SK-N-SH (cell line): ENCODE measurements at regions not wholly inside any gene's neighbourhood (a gene's known extent, or its start where the extent isn't known, plus 50 kb on each side); places are given as distances from the start of the nearest gene placed in this dataset.

Experiments used
- EZH2phosphoT487 ChIP-seq: fragments of 200-600 bp; sonication (generic); IDR thresholded peaks from 2 replicates; pipeline ENCODE4 v1.6.1; 2017; ENCODE audit warnings: low read depth, mixed run types, mild to moderate bottlenecking, antibody characterized with exemption, moderate library complexity, borderline replicate concordance
- POLR2AphosphoS5 ChIP-seq: IDR thresholded peaks from 2 replicates; pipeline ENCODE4 v1.6.1; 2012; ENCODE audit warnings: low read depth, low read length
- RAD21 ChIP-seq: IDR thresholded peaks from 2 replicates; pipeline ENCODE4 v1.6.1; 2012; ENCODE audit warnings: mild to moderate bottlenecking, low read length
- RCOR1 ChIP-seq: fragments of 150-350 bp; IDR thresholded peaks from 2 replicates; pipeline ENCODE4 v1.6.1; 2017; ENCODE audit warnings: antibody characterized with exemption, low read length
- SMC3 ChIP-seq: IDR thresholded peaks from 2 replicates; pipeline ENCODE4 v1.6.1; 2012; ENCODE audit warnings: low read depth, low read length, improper control_type of control experiment
- YY1 ChIP-seq: IDR thresholded peaks from 2 replicates; pipeline ENCODE4 v1.4.0; 2012; ENCODE audit warnings: low read depth, mild to moderate bottlenecking
- TF ChIP-seq, protein P1 (sequence below): fragments of 200-600 bp; sonication (generic); IDR thresholded peaks from 2 replicates; pipeline ENCODE4 v1.6.1; 2017; ENCODE audit warnings: antibody characterized with exemption, mild to moderate bottlenecking, moderate library complexity
- TF ChIP-seq, protein P2 (sequence below): IDR thresholded peaks from 2 replicates; pipeline ENCODE4 v1.6.1; 2012; ENCODE audit warnings: mild to moderate bottlenecking, low read depth, low read length, moderate library complexity
- TF ChIP-seq, protein P3 (sequence below): IDR thresholded peaks from 2 replicates; pipeline ENCODE4 v1.4.0; 2012; ENCODE audit warnings: low read depth
- TF ChIP-seq, protein P4 (sequence below): IDR thresholded peaks from 2 replicates; pipeline ENCODE4; 2012

DNA sequence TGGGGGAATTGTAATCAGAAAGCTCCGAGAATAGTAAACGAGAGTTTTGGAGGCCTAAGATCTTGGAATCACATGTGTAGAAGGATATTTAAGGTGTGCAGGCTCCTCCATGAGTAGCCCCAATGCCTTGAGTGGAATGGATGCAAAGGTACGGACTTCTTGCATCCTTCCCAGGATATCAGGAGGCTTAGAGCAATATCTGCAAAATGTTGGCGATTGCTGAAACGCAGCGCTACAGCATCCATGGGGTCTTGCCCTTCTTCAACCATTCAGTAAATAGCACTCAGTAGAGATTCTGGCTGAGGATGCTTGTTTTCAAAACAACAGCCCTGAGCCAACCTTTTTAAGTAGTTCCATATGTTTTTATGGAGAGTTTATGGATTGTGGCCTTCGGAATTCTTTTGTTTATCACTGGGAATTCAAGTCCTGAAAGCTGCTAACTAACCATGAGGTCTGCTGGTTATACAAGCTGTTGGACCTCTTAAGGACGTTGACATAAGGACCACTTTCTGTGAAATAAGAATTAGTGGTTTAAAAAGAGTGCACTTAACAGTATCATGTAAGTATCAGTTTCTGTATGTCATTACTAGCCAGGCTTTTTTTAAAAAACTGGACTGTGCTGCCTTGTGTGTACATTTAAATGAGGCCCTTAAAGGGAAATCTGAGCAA, 228.8 kb upstream of the PGRMC2 start:
- TF ChIP-seq, protein P1, sequence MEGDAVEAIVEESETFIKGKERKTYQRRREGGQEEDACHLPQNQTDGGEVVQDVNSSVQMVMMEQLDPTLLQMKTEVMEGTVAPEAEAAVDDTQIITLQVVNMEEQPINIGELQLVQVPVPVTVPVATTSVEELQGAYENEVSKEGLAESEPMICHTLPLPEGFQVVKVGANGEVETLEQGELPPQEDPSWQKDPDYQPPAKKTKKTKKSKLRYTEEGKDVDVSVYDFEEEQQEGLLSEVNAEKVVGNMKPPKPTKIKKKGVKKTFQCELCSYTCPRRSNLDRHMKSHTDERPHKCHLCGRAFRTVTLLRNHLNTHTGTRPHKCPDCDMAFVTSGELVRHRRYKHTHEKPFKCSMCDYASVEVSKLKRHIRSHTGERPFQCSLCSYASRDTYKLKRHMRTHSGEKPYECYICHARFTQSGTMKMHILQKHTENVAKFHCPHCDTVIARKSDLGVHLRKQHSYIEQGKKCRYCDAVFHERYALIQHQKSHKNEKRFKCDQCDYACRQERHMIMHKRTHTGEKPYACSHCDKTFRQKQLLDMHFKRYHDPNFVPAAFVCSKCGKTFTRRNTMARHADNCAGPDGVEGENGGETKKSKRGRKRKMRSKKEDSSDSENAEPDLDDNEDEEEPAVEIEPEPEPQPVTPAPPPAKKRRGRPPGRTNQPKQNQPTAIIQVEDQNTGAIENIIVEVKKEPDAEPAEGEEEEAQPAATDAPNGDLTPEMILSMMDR: no peak
- TF ChIP-seq, protein P2, sequence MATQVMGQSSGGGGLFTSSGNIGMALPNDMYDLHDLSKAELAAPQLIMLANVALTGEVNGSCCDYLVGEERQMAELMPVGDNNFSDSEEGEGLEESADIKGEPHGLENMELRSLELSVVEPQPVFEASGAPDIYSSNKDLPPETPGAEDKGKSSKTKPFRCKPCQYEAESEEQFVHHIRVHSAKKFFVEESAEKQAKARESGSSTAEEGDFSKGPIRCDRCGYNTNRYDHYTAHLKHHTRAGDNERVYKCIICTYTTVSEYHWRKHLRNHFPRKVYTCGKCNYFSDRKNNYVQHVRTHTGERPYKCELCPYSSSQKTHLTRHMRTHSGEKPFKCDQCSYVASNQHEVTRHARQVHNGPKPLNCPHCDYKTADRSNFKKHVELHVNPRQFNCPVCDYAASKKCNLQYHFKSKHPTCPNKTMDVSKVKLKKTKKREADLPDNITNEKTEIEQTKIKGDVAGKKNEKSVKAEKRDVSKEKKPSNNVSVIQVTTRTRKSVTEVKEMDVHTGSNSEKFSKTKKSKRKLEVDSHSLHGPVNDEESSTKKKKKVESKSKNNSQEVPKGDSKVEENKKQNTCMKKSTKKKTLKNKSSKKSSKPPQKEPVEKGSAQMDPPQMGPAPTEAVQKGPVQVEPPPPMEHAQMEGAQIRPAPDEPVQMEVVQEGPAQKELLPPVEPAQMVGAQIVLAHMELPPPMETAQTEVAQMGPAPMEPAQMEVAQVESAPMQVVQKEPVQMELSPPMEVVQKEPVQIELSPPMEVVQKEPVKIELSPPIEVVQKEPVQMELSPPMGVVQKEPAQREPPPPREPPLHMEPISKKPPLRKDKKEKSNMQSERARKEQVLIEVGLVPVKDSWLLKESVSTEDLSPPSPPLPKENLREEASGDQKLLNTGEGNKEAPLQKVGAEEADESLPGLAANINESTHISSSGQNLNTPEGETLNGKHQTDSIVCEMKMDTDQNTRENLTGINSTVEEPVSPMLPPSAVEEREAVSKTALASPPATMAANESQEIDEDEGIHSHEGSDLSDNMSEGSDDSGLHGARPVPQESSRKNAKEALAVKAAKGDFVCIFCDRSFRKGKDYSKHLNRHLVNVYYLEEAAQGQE: no peak
- TF ChIP-seq POLR2AphosphoS5: no peak; the same call in 1 of the 2 replicates
- no peak for TF ChIP-seq SMC3
- no peak for TF ChIP-seq YY1
- TF ChIP-seq, protein P3, sequence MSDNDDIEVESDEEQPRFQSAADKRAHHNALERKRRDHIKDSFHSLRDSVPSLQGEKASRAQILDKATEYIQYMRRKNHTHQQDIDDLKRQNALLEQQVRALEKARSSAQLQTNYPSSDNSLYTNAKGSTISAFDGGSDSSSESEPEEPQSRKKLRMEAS: no peak; the same call in 1 of the 2 replicates
- TF ChIP-seq RCOR1: no peak
- no peak for TF ChIP-seq EZH2phosphoT487
- no peak for TF ChIP-seq RAD21
- TF ChIP-seq, protein P4, sequence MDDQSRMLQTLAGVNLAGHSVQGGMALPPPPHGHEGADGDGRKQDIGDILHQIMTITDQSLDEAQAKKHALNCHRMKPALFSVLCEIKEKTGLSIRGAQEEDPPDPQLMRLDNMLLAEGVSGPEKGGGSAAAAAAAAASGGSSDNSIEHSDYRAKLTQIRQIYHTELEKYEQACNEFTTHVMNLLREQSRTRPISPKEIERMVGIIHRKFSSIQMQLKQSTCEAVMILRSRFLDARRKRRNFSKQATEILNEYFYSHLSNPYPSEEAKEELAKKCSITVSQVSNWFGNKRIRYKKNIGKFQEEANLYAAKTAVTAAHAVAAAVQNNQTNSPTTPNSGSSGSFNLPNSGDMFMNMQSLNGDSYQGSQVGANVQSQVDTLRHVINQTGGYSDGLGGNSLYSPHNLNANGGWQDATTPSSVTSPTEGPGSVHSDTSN: no peak
